ENCODE measurements at regions not wholly inside any gene's neighbourhood (a gene's known extent, or its start where the extent isn't known, plus 50 kb on each side); places are given as distances from the start of the nearest gene placed in this dataset. TPM values are rescaled to one million over a fixed set of nuclear protein-coding genes. Genes with fewer than 3 reads are reported as not detected.
"Not testable (repeated sequence)": the region's sequence is repeated elsewhere in the genome, so short reads cannot be mapped to it uniquely, and the experiment has no call there.

DNA sequence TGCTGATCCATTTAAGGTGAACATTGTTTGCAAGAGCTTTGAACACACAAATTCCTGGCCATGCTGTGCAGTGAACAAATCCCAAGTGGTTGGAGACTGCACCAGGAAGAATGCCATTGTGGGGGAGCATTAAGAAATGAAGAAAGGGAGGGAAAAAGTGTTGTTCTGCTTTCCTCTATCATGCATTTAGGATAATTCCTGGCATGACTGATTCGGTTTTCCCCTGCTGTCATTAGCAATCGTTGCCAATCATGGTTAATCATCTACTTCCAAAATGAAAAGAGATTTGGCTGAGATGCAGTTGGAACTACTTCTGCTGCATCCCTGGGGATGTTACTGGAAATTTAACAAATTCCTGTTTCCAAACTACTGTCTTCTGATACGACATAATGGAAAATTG, 73.7 kb upstream of the ZPLD1 start:
- Histone ChIP-seq H3K27me3 (ENCODE audit: control insufficient read depth, insufficient read depth, low read length) (no peaks in the 10 kb centered on the region), H3K36me3 (ENCODE audit: control insufficient read depth, insufficient read depth, low read length) (no peaks in the 10 kb centered on the region), H3K4me3 (ENCODE audit: low read depth, low read length) (no peak overlapping the region)
- ChIA-PET POLR2A (no interaction called here), CTCF (no interaction called here)
- TF ChIP-seq, protein P1, sequence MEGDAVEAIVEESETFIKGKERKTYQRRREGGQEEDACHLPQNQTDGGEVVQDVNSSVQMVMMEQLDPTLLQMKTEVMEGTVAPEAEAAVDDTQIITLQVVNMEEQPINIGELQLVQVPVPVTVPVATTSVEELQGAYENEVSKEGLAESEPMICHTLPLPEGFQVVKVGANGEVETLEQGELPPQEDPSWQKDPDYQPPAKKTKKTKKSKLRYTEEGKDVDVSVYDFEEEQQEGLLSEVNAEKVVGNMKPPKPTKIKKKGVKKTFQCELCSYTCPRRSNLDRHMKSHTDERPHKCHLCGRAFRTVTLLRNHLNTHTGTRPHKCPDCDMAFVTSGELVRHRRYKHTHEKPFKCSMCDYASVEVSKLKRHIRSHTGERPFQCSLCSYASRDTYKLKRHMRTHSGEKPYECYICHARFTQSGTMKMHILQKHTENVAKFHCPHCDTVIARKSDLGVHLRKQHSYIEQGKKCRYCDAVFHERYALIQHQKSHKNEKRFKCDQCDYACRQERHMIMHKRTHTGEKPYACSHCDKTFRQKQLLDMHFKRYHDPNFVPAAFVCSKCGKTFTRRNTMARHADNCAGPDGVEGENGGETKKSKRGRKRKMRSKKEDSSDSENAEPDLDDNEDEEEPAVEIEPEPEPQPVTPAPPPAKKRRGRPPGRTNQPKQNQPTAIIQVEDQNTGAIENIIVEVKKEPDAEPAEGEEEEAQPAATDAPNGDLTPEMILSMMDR (IDR thresholded peaks at IDR 0.05; ENCODE audit: insufficient read depth, low read depth, low read length), result no peak
- DNase-seq (ENCODE audit: low read depth), result no peak

DNA sequence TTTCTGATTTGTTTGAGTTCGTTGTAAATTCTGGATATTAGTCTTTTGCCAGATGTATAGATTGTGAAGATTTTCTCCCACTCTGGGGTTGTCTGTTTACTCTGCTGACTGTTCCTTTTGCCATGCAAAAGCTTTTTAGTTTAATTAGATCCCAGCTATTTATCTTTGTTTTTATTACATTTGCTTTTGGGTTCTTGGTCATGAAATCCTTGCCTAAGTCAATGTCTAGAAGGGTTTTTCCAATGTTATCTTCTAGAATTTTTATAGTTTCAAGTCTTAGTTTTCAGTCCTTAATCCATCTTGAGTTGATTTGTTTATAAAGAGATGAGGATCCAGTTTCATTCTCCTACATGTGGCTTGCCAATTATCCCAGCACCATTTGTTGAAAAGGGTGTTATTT, 68.7 kb upstream of the ZPLD1 start:
- H3K36me3 ChIP-seq (ENCODE audit: control insufficient read depth, insufficient read depth, low read length); DNase-seq (ENCODE audit: low read depth); H3K4me3 ChIP-seq (ENCODE audit: low read depth, low read length); CTCF ChIA-PET; H3K27me3 ChIP-seq (ENCODE audit: control insufficient read depth, insufficient read depth, low read length); POLR2A ChIA-PET: not testable (repeated sequence)

DNA sequence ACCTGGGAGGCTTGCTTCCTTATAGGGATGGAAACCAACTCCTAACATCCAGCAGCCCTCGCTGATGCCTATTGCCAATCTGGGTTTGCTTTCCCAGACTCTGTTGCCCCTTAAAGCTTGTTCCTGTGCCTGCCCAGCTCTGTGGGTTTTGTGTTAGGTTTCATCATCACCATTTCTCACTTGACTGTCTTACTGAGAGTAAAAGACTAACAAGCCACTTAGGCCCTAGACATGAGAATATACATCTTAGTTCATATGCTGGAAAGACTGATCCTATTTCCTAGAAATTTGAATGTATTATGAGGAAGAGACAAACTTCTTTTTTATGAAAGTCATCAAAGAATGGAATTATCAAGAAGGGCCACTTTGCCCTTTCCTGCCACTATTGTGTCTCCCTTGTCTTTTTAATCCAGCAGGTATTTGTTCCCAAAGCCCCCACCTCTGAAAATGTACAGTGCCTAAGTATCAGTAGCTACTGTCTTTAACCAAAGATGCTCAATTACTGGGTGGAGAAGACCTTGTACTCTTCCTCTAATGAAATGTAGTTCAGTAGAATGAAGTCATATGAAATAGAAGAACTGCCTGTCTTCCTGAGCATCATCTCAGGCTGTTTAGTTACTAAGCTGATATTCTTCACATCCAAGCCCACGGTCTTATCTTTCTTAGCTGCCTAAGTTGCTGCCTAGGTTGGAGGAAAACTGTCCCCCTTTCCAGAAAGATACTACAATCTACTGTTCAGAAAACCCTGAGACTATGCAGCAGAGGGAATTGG, 59.8 kb upstream of the ZPLD1 start:
- ChIA-PET POLR2A (no interaction called here), CTCF (no interaction called here)
- TF ChIP-seq, protein P1 (IDR thresholded peaks at IDR 0.05; ENCODE audit: insufficient read depth, low read depth, low read length), result no peak
- H3K4me3 ChIP-seq (ENCODE audit: low read depth, low read length), result no peak overlapping the region
- DNase-seq (ENCODE audit: low read depth), result no peak
- no peaks in the 10 kb centered on the region for H3K36me3 ChIP-seq (ENCODE audit: control insufficient read depth, insufficient read depth, low read length)
- H3K27me3 ChIP-seq (ENCODE audit: control insufficient read depth, insufficient read depth, low read length), result no peaks in the 10 kb centered on the region

DNA sequence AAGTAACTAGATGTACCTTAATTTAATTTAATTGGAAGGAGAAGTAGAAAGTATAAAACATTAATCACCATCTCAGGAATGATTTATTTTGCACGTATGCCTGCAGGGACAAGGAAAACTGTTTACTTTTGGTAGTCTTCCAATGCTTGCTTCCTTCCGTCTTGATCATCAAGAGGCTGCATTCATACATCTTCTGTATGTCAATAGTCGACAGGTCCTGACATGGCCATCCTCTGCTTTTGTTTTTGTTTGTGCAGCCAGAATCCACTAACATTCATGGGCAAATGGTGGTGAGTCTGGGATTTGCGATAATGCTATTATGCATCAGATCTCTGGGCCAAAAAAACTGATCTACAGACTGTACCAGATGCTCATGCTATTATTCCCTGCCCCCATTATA, 56.6 kb upstream of the ZPLD1 start:
- DNase-seq (ENCODE audit: low read depth), result no peak
- Histone ChIP-seq H3K27me3 (ENCODE audit: control insufficient read depth, insufficient read depth, low read length) (no peaks in the 10 kb centered on the region), H3K36me3 (ENCODE audit: control insufficient read depth, insufficient read depth, low read length) (no peaks in the 10 kb centered on the region), H3K4me3 (ENCODE audit: low read depth, low read length) (no peak overlapping the region)
- ChIA-PET CTCF (no interaction called here), POLR2A (no interaction called here)
- TF ChIP-seq, protein P1 (IDR thresholded peaks at IDR 0.05; ENCODE audit: insufficient read depth, low read depth, low read length), result no peak

DNA sequence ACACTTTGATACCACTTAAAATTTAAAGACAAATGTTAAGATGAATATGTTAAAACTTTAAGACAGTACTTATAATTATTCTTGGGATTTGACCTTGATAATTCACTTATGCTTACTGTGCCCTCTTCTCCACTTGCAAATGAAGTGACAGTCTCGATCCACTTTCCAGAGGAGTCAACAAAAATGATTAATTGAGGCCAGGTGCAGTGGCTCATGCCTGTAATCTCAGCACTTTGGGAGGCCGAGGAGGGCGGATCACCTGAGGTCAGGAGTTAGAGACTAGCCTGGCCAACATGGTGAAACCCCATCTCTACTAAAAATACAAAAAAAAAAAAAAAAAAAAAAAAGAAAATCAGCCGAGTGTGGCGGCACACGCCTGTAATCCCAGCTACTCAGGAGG, 52.6 kb upstream of the ZPLD1 start:
- H3K36me3 ChIP-seq (ENCODE audit: control insufficient read depth, insufficient read depth, low read length); POLR2A ChIA-PET; DNase-seq (ENCODE audit: low read depth); CTCF ChIA-PET; H3K4me3 ChIP-seq (ENCODE audit: low read depth, low read length); H3K27me3 ChIP-seq (ENCODE audit: control insufficient read depth, insufficient read depth, low read length): not testable (repeated sequence)

Small RNA genes lying in the stretch of these regions (small RNA-seq; reads per million reads assigned to genes)
- not detected for gene AC106712.1 (ENCODE audit: insufficient read length, low read depth, low replicate concordance)
- gene RF00019 (ENCODE audit: insufficient read length, low read depth, low replicate concordance), result not detected

Data from BJ (cell line).